Nucleus accumbens (tissue), 56 donors: ENCODE measurements at regions not wholly inside any gene's neighbourhood (a gene's known extent, or its start where the extent isn't known, plus 50 kb on each side); places are given as distances from the start of the nearest gene placed in this dataset.
A peak's percentile ranks its signal among the peaks of the same experiment; 100 is the strongest.

Experiments
- DNase-seq, 56 donors: peaks; one replicate each; lab custom pipeline; 2025; lab: John Stamatoyannopoulos, UW

- DNase-seq: no peak
Measured at GRCh38 chr9:115241641-115242040, 123.7 kb upstream of the TNC start.

GRCh38 chr9:115249488-115249887 lies 131.5 kb upstream of the TNC start:
- DNase-seq: no peak

GRCh38 chr9:115250621-115251032 lies 132.7 kb upstream of the TNC start:
- no peak for DNase-seq

- no peak for DNase-seq
Measured at GRCh38 chr9:115254287-115255180, 136.6 kb upstream of the TNC start.

DNA sequence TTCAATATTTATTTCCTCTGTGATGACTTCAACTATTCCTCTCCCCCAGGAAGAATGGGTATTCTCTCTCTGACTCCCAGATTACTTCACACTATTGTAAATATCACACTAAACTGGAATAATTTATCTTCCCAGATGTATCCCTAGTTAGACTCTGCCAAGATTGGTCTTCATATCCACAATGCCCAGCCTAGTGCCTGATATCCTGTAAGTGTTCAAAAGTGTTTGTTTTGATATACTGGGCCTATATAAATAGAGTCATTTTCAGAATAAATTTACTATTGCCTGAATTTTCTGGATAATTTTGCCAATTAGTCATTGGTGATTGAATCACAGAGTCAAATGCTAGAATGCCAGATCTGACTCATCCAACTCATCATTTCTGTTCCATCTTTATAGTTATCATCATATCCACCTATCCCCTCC lies 143.7 kb upstream of the TNC start:
- no peak for DNase-seq

DNA sequence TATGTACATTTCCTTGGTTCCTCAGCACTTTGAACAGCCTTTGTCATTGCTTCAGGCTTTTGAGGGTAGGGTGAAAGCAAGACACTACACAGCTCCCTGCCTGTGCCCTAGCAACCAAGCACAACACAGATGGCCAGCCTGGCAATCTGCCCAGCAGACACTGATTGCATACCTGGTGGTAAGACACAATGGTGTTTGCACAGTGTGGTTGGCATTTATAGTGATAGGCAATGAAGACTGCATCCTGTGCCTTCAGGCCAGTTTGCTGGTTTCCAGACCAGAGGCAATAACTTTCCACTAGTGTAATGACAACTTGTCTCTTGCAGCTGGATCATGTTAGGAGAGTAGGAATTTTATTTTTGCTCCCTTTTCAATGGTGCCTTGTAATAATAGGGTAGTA lies 144.5 kb upstream of the TNC start:
- DNase-seq: peak in 3 of 56 donors; percentile 0 to 6 (median 0)

DNA sequence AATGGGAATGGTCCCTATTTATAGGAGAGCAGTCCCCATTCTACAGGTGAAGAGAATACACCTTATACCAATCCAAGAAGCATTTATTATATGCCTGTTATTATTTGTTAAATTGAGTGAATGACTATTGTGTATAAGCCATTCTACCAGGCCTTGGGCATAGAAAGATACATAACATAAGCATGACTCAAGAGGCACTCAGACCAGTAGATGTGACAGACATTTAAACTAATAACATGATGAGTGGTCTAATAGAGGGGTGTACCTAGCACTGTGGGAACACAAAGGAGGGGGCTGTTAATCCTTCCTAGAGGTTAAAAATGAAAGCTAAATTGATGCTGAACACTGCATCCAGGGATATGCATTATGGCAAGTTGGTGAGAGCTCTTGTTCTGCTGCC lies 145.0 kb upstream of the TNC start:
- no peak for DNase-seq

- no peak for DNase-seq
Measured at GRCh38 chr9:115263371-115264075, 145.6 kb upstream of the TNC start.

DNA sequence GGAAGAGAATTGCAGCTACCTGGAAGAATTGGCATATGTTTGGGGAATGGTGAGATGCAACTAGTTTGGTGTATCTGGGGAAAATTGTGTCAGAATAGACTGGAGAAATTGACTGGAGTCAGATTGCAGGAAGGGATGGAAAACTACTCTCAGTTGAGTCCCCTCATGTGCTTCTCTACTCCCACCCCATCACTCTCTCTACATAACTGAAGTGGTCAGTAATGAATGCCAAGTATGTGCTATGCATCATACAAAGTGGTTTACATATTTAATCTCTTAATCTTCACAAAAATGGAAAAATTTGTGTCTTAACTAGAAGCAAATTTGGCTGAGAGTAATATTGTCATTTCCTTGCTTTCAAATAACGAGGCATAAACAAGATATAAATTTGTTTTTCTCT lies 146.4 kb upstream of the TNC start:
- no peak for DNase-seq

GRCh38 chr9:115267790-115268189 lies 149.8 kb upstream of the TNC start:
- no peak for DNase-seq

GRCh38 chr9:115275753-115276152 lies 157.8 kb upstream of the TNC start:
- no peak for DNase-seq

GRCh38 chr9:115276621-115277020 lies 158.7 kb upstream of the TNC start:
- no peak for DNase-seq

DNA sequence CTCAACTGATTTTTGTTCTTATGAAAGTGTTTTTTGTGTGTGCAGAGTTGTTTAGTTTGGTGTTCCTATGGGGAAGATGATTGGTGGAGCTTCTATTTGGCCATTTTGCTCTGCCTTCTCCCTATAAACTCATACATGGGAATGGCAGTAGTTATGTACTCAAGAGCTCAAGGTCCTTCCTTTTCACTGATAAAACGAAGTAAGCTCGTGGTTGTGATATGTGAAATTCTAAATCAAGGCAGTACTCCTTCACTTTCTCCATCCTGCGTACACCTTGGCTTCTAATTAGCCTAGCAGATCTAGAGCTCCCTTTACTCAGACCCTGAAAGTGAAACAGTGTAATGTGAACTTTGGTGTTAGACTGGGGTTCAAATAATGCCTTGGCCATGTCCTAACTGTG lies 159.3 kb upstream of the TNC start:
- DNase-seq: no peak

GRCh38 chr9:115278326-115279035 lies 160.5 kb upstream of the TNC start:
- DNase-seq: no peak

GRCh38 chr9:115283395-115283794 lies 165.4 kb upstream of the TNC start:
- no peak for DNase-seq

GRCh38 chr9:115285836-115286235 lies 167.9 kb upstream of the TNC start:
- no peak for DNase-seq

DNA sequence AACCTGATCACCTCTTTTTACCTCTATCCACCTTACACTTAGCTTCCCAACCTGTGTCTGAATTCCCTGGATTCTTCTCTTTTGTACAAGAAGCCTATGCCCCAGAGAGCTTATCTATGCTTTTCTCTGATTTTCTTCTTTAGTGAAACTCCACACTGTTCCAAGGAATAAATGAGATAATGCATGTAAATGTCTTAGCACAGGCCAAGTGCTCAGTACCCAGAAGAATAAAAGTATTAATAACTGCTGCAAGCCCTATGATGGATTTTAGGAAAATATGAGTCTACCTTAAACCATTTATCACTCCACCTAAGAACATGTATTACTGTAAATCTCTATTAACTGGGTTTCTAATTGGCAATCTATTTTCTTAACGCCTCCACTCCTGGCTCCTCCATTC lies 168.5 kb upstream of the TNC start:
- DNase-seq: no peak

- DNase-seq: no peak
Measured at GRCh38 chr9:115289757-115290208, 171.8 kb upstream of the TNC start.

DNA sequence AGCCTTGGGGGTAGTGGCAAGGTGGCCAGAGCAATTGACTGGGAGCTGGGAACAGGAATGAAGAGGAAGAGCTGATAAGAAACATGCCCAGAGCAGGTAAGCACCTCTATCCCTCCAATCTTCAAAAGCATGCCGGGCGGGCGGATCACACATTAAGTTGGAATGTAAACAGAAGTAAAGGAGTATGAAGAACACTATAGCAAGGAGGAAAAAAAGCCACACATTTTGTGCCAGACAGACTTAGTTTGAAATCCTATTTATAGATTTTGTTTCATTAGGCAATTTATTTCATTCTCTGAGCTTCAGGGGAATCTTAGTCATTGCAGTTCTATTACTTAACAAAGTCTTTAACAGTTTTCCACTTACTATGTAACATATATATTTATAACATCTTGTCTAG lies 173.9 kb upstream of the TNC start:
- DNase-seq: no peak

DNA sequence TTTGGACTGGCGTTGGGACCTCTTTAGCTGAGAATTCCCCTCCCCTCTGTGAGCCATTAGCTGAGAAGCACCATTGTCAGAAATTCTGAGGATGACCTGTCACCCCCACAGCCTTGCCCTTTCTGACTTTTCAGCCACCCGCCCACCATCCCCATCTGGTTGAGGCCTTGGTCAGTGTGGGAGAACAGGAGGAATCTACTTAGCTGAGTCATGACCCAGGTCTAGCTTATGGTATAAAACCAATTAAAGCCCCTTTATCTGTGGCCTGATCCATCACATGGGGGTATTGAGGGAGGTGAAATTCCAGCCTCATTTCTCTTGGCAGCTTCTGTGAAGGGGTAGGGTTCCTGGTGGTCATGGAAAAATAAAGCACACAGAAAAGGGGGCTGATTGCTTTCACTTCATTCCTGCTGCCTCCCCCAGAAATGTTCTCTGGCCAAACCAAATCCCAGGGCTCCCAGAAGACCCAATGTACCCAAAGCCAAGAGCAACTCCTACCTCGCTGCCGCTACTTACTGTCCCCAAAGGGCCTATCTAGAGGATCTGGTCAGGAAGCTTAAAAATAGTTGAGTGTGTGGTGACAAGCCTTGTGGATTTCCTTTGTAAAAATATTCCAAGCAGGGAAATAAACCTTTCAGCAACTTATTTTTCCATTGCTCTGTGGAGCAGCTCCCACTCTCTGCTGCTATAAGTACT lies 174.8 kb upstream of the TNC start:
- no peak for DNase-seq

DNA sequence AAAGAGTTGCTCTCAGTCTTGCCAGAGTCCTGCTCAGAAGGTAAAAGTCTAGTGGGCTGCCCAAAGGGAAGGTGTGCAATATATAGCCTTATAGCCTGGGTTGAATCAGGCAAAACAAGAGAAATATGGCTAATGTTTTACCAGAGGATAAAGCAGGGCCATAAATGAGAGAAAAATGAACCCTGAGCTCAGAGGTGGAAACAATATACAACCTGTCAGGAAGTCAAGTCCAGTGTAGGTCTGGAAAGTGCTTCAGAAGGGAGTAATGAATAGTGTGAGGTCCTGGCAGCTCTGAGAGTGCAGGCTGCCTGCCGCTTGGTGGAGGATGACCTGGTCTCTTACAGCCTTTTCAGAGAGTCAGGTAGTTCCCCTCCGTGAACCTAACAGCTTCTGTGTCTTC lies 177.8 kb upstream of the TNC start:
- DNase-seq: no peak
